K562 (cell line): ENCODE measurements at regions not wholly inside any gene's neighbourhood (a gene's known extent, or its start where the extent isn't known, plus 50 kb on each side); places are given as distances from the start of the nearest gene placed in this dataset.

Source experiments
- CHD2 ChIP-seq: IDR thresholded peaks from 2 replicates; pipeline ENCODE4 v1.6.1; 2011; ENCODE audit warnings: low read depth, low read length
- DMBX1 ChIP-seq: fragments of 250-450 bp; sonication (Bioruptor Pico); IDR thresholded peaks from 2 replicates; pipeline ENCODE4 v1.8.0; 2022; ENCODE audit warnings: inconsistent platforms, mild to moderate bottlenecking, moderate library complexity, borderline replicate concordance
- E2F4 ChIP-seq: sonication (generic); formaldehyde crosslinking; IDR thresholded peaks from 2 replicates; pipeline ENCODE4 v1.8.0; 2022; ENCODE audit warnings: mild to moderate bottlenecking, low read depth, missing genetic modification reagents
- HINFP ChIP-seq: fragments of 450-650 bp; conservative IDR thresholded peaks from 2 replicates; pipeline ENCODE4 v1.6.1; 2016; ENCODE audit warnings: missing genetic modification characterization, low read depth, mild to moderate bottlenecking, control low read depth, missing compliant biosample characterization
- IFI16 ChIP-seq: fragments of 250-450 bp; sonication (Bioruptor Pico); IDR thresholded peaks from 2 replicates; pipeline ENCODE4 v2.1.2; 2022; ENCODE audit warnings: mild to moderate bottlenecking, inconsistent platforms
- MAZ ChIP-seq, 2 experiments: fragments of 450-650 bp in 1 of 2; sonication (generic) in 1 of 2; formaldehyde crosslinking; IDR thresholded peaks in 1 of 2; conservative IDR thresholded peaks in 1 of 2; 2 replicates each; pipeline versions ENCODE4 v1.4.0 to v1.5.0; 2020; ENCODE audit warnings: mild to moderate bottlenecking in 1 of 2, missing genetic modification reagents in 1 of 2
- NEUROD1 ChIP-seq: fragments of 150-350 bp; IDR thresholded peaks from 2 replicates; pipeline ENCODE4 v1.6.1; 2014; ENCODE audit warnings: borderline replicate concordance, low read length, low read depth; ENCODE audit not compliant: partially characterized antibody
- NR2C2 ChIP-seq, 2 experiments: fragments of 200-800 bp in 1 of 2; sonication (Bioruptor generic) in 1 of 2; sonication (generic) in 1 of 2; formaldehyde crosslinking in 1 of 2; IDR thresholded peaks; 2 replicates each; pipeline versions ENCODE4 v1.6.1 to v1.8.0; 2016 to 2022; ENCODE audit warnings: mild to moderate bottlenecking in 1 of 2, missing compliant biosample characterization in 1 of 2, missing genetic modification characterization in 1 of 2, missing genetic modification reagents in 1 of 2
- PCBP2 ChIP-seq: fragments of 200-400 bp; formaldehyde crosslinking; IDR thresholded peaks from 2 replicates; pipeline ENCODE4 v1.6.1; 2018; ENCODE audit warnings: low read length, low read depth, mild to moderate bottlenecking, moderate library complexity; ENCODE audit not compliant: poor library complexity, severe bottlenecking
- PHF21A ChIP-seq: fragments of 450-650 bp; IDR thresholded peaks from 2 replicates; pipeline ENCODE4 v1.6.1; 2017; ENCODE audit warnings: low read depth, borderline replicate concordance
- SRSF7 ChIP-seq: fragments of 200-400 bp; formaldehyde crosslinking; optimal IDR thresholded peaks from 2 replicates; pipeline ENCODE3; 2017; ENCODE audit warnings: mild to moderate bottlenecking, low read depth, low read length
- STAT5A ChIP-seq: IDR thresholded peaks from 2 replicates; pipeline ENCODE4 v1.6.1; 2012; ENCODE audit warnings: low read length, inconsistent platforms, borderline replicate concordance
- ZBTB33 ChIP-seq: sonication (generic); formaldehyde crosslinking; IDR thresholded peaks from 2 replicates; pipeline ENCODE4 v1.8.1; 2023; ENCODE audit warnings: mild to moderate bottlenecking, missing genetic modification reagents
- ZFX ChIP-seq: sonication (generic); formaldehyde crosslinking; IDR thresholded peaks from 2 replicates; pipeline ENCODE4 v1.8.0; 2022; ENCODE audit warnings: mild to moderate bottlenecking, missing genetic modification reagents, moderate library complexity
- ZNF668 ChIP-seq: fragments of 250-450 bp; sonication (Bioruptor Pico); IDR thresholded peaks from 2 replicates; pipeline ENCODE4 v1.8.0; 2022; ENCODE audit warnings: mild to moderate bottlenecking, inconsistent platforms
- TF ChIP-seq, protein P1 (sequence below): sonication (generic); formaldehyde crosslinking; IDR thresholded peaks from 2 replicates; pipeline ENCODE4 v1.8.1; 2023; ENCODE audit warnings: missing genetic modification reagents, mild to moderate bottlenecking, borderline replicate concordance

GRCh38 chrX:40273356-40274050 lies 175.7 kb upstream of the BCOR start (continued):
- TF ChIP-seq ZBTB33 (peak; percentile 52; the same call in 1 of the 2 replicates), NEUROD1 (no peak), PHF21A (no peak), SRSF7 (no peak), IFI16 (CRISPR knock-in tag) (no peak), PCBP2 (no peak), DMBX1 (CRISPR knock-in tag) (0 out of 2 replicates have a peak, but pooled peaks have one; percentile 28), E2F4 (CRISPR knock-in tag) (no peak), ZNF668 (no peak), NR2C2 (CRISPR knock-in tag; IDR thresholded peaks at IDR 0.05) (no peak), NR2C2 (tag; IDR thresholded peaks at IDR 0.05) (no peak; the same call in 1 of the 2 replicates), HINFP (no peak), CHD2 (no peak), STAT5A (peak; percentile 29; the same call in 1 of the 2 replicates), MAZ (CRISPR knock-in tag; conservative IDR thresholded peaks at IDR 0.05 in 1 of 2, IDR thresholded peaks at IDR 0.05 in 1 of 2) (peak in 1 of 2 experiments; percentile 36; a peak in 1 of 4 replicates), ZFX (peak; percentile 44; the same call in 1 of the 2 replicates)
- TF ChIP-seq, protein P1, sequence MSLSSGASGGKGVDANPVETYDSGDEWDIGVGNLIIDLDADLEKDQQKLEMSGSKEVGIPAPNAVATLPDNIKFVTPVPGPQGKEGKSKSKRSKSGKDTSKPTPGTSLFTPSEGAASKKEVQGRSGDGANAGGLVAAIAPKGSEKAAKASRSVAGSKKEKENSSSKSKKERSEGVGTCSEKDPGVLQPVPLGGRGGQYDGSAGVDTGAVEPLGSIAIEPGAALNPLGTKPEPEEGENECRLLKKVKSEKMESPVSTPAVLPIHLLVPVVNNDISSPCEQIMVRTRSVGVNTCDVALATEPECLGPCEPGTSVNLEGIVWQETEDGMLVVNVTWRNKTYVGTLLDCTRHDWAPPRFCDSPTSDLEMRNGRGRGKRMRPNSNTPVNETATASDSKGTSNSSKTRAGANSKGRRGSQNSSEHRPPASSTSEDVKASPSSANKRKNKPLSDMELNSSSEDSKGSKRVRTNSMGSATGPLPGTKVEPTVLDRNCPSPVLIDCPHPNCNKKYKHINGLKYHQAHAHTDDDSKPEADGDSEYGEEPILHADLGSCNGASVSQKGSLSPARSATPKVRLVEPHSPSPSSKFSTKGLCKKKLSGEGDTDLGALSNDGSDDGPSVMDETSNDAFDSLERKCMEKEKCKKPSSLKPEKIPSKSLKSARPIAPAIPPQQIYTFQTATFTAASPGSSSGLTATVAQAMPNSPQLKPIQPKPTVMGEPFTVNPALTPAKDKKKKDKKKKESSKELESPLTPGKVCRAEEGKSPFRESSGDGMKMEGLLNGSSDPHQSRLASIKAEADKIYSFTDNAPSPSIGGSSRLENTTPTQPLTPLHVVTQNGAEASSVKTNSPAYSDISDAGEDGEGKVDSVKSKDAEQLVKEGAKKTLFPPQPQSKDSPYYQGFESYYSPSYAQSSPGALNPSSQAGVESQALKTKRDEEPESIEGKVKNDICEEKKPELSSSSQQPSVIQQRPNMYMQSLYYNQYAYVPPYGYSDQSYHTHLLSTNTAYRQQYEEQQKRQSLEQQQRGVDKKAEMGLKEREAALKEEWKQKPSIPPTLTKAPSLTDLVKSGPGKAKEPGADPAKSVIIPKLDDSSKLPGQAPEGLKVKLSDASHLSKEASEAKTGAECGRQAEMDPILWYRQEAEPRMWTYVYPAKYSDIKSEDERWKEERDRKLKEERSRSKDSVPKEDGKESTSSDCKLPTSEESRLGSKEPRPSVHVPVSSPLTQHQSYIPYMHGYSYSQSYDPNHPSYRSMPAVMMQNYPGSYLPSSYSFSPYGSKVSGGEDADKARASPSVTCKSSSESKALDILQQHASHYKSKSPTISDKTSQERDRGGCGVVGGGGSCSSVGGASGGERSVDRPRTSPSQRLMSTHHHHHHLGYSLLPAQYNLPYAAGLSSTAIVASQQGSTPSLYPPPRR, result no peak; the same call in 1 of the 2 replicates
